GM12891 (cell line): ENCODE measurements at regions not wholly inside any gene's neighbourhood (a gene's known extent, or its start where the extent isn't known, plus 50 kb on each side); places are given as distances from the start of the nearest gene placed in this dataset.

Experiments used
- POLR2A ChIP-seq: IDR thresholded peaks from 2 replicates; pipeline ENCODE4 v1.6.1; 2011; ENCODE audit warnings: low read depth, low read length, control low read depth
- POLR2AphosphoS5 ChIP-seq: IDR thresholded peaks from 2 replicates; pipeline ENCODE4 v1.6.1; 2011; ENCODE audit warnings: low read depth, low read length, control low read depth
- SPI1 ChIP-seq: IDR thresholded peaks from 2 replicates; pipeline ENCODE4 v1.6.1; 2011; ENCODE audit warnings: low read depth, low read length, control low read depth
- TAF1 ChIP-seq: IDR thresholded peaks from 2 replicates; pipeline ENCODE4 v1.6.1; 2011; ENCODE audit warnings: low read depth, low read length, control low read depth

- TF ChIP-seq POLR2AphosphoS5 (no peak), TAF1 (no peak), POLR2A (no peak), SPI1 (no peak)
Measured at GRCh38 chr1:113256348-113256729, 134.0 kb upstream of the MAGI3 start.
